Erythroblast (primary cell): ENCODE measurements at regions not wholly inside any gene's neighbourhood (a gene's known extent, or its start where the extent isn't known, plus 50 kb on each side); places are given as distances from the start of the nearest gene placed in this dataset.

Experiments
- GATA1 ChIP-seq: IDR thresholded peaks from 2 replicates; pipeline ENCODE4 v1.6.1; 2011; ENCODE audit warnings: low read depth, mild to moderate bottlenecking, control low read depth, low read length, moderate library complexity
- POLR2A ChIP-seq: IDR thresholded peaks from 2 replicates; pipeline ENCODE4 v1.6.1; 2011; ENCODE audit warnings: mild to moderate bottlenecking, low read length

DNA sequence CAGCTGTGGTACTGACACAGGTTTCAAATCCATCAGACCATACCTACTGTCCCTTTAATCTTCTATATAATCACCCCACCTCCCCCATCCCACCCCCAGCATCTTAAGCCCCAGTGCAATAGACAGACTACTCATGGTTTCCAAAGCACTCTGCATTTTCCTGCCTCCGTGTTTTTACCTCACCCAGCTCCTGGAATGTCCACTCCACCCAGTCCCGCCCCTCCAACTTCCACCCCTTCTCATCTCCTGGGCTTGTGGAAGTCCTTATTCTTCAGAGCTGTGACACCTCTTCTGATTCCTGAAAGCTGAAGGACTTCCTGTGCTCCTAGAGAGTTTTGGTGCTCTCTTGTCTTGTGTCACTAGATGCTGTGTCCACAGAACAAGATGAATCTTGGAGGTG is 94.3 kb downstream of the EFNB1 start:
- no peak for TF ChIP-seq POLR2A
- TF ChIP-seq GATA1: no peak
